ENCODE measurements at regions not wholly inside any gene's neighbourhood (a gene's known extent, or its start where the extent isn't known, plus 50 kb on each side); places are given as distances from the start of the nearest gene placed in this dataset.

DNA sequence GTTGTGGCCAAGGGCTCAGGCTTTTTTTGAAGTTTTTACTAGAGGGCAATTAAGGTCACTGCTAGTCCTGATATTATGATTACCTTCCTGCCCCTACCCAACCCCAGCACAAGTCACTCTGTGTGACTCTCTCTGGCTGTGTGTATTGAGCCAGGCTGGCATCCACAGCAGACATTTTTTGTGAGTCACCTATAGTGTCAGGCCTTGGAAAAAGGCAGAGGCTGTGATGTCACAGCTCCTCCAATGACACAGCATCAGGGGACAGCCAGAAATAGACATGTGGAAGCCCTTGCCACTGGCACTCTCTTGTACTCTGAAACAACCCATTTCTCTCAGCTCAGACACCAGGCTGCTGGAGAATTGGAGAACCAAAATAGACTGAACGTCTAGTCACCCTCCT is 145.4 kb downstream of the NMUR2 start:
- ChIA-PET POLR2A (no interaction called here), CTCF (interaction anchor here (0.6 to 1.6 kb wide), 3 partner anchors 117 to 1706 kb away, joined by 3 to 4 read pairs (median 3); no protein-coding TSS in a partner anchor)
- TF ChIP-seq, protein P1, sequence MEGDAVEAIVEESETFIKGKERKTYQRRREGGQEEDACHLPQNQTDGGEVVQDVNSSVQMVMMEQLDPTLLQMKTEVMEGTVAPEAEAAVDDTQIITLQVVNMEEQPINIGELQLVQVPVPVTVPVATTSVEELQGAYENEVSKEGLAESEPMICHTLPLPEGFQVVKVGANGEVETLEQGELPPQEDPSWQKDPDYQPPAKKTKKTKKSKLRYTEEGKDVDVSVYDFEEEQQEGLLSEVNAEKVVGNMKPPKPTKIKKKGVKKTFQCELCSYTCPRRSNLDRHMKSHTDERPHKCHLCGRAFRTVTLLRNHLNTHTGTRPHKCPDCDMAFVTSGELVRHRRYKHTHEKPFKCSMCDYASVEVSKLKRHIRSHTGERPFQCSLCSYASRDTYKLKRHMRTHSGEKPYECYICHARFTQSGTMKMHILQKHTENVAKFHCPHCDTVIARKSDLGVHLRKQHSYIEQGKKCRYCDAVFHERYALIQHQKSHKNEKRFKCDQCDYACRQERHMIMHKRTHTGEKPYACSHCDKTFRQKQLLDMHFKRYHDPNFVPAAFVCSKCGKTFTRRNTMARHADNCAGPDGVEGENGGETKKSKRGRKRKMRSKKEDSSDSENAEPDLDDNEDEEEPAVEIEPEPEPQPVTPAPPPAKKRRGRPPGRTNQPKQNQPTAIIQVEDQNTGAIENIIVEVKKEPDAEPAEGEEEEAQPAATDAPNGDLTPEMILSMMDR (IDR thresholded peaks at IDR 0.05; ENCODE audit: unreplicated experiment): no peak
- DNase-seq (ENCODE audit: unreplicated experiment): no peak
- H3K27ac Mint-ChIP-seq (ENCODE audit: low read depth, unreplicated experiment): no peak overlapping the region
- no peak overlapping the region for H3K4me3 Mint-ChIP-seq (ENCODE audit: unreplicated experiment)
- intact Hi-C loops (cut with micrococcal nuclease): no loop called here
- H3K27me3 Mint-ChIP-seq (ENCODE audit: insufficient read depth, unreplicated experiment): peaks cover 20% of the 10 kb centered on the region
- H3K4me1 Mint-ChIP-seq (ENCODE audit: insufficient read depth, unreplicated experiment): peaks cover 4% of the 10 kb centered on the region
- no TSS peak for BruUV-seq (replicated peaks)
- H3K36me3 Mint-ChIP-seq (ENCODE audit: insufficient read depth, unreplicated experiment): no peaks in the 10 kb centered on the region
- no peaks in the 10 kb centered on the region for H3K9me3 Mint-ChIP-seq (ENCODE audit: unreplicated experiment)

DNA sequence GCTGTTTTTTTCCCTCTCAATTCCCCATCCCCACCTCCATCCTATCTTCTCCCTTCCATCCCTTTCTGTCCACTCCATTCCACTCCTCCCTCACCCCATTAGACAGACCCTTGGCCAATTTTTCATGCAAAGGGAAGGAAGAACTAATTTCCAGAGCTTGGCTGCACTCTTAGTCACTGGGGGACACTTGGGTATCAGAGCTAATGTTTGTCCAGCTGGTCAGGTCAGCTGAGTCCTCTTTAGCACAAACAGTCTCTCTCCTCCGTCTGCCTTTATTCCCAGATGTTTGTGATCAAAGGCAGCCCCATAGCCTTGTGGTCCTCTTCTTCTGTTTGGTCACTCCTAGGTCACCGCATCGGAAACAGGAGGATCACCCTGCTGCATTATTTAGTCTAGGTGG is 148.5 kb downstream of the NMUR2 start:
- peaks cover under 1% of the 10 kb centered on the region for H3K27me3 Mint-ChIP-seq (ENCODE audit: insufficient read depth, unreplicated experiment)
- TF ChIP-seq, protein P1 (IDR thresholded peaks at IDR 0.05; ENCODE audit: unreplicated experiment): no peak
- POLR2A ChIA-PET: no interaction called here
- no peak overlapping the region for H3K27ac Mint-ChIP-seq (ENCODE audit: low read depth, unreplicated experiment)
- no peak overlapping the region for H3K4me3 Mint-ChIP-seq (ENCODE audit: unreplicated experiment)
- H3K36me3 Mint-ChIP-seq (ENCODE audit: insufficient read depth, unreplicated experiment): no peaks in the 10 kb centered on the region
- no peaks in the 10 kb centered on the region for H3K9me3 Mint-ChIP-seq (ENCODE audit: unreplicated experiment)
- intact Hi-C loops (cut with micrococcal nuclease): no loop called here
- CTCF ChIA-PET: interaction anchor here (0.7 to 0.9 kb wide), 2 partner anchors 92 to 93 kb away, joined by 3 read pairs; no protein-coding TSS in a partner anchor
- H3K4me1 Mint-ChIP-seq (ENCODE audit: insufficient read depth, unreplicated experiment): no peaks in the 10 kb centered on the region
- DNase-seq (ENCODE audit: unreplicated experiment): no peak
- BruUV-seq (replicated peaks): no TSS peak

DNA sequence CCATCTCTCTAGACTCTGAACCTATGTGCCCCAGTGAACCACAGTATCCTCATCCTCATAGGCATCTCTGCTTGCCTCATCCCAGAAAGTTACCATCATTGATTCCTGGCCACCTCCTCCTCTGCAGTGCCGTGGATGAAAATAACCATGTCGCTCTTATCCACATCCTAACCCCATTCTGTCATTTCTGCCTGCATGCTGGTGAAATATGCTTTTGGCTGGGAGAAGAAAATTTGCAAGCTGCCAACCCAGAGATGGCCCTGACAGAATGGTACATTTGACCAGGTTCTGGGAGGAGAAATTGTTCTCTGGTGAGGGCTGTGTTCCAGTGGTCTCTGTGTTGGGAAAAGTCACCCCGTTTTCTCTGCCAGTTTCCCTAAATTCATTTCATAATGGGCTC is 149.7 kb downstream of the NMUR2 start:
- Mint-ChIP-seq H3K27ac (ENCODE audit: low read depth, unreplicated experiment) (no peak overlapping the region), H3K4me1 (ENCODE audit: insufficient read depth, unreplicated experiment) (no peaks in the 10 kb centered on the region), H3K9me3 (ENCODE audit: unreplicated experiment) (no peaks in the 10 kb centered on the region), H3K4me3 (ENCODE audit: unreplicated experiment) (no peak overlapping the region), H3K36me3 (ENCODE audit: insufficient read depth, unreplicated experiment) (no peaks in the 10 kb centered on the region), H3K27me3 (ENCODE audit: insufficient read depth, unreplicated experiment) (no peaks in the 10 kb centered on the region)
- no peak for DNase-seq (ENCODE audit: unreplicated experiment)
- CTCF ChIA-PET: interaction anchor here (1.0 kb wide), 1 partner anchor 12 kb away, joined by 3 read pairs; no protein-coding TSS in a partner anchor
- BruUV-seq (replicated peaks): no TSS peak
- TF ChIP-seq, protein P1 (IDR thresholded peaks at IDR 0.05; ENCODE audit: unreplicated experiment): no peak
- intact Hi-C loops (cut with micrococcal nuclease): no loop called here
- POLR2A ChIA-PET: no interaction called here

DNA sequence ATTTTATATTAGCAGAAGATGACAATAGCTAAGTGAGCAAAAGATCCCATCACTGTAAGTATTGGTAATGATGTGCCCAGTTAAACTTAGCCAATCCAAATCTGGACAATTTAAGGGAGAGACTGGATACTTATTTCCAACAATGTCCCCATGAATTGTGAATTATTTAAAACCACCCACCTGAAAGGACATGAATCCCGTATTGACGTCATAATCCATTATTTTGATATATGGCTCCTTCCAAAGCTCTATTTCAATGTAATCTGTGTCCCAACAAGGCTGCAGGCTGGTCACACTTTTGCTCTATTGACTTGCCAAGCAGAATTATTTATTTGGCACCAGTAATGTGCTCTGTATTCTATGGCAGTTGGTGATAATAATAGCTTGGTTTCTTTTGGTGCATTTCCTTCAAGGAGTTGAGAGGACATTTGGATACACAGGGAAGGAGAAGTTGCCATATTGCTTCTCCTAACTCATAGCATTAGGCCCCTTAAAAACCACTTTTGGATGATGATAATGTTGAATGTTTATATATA is 157.2 kb downstream of the NMUR2 start:
- CTCF ChIA-PET: interaction anchor here (0.8 kb wide), 1 partner anchor 24 kb away, joined by 3 read pairs; no protein-coding TSS in a partner anchor

More for the DNA sequence above, 157.2 kb downstream of the NMUR2 start:
- Mint-ChIP-seq H3K4me1 (ENCODE audit: insufficient read depth, unreplicated experiment) (no peaks in the 10 kb centered on the region), H3K36me3 (ENCODE audit: insufficient read depth, unreplicated experiment) (no peaks in the 10 kb centered on the region), H3K27me3 (ENCODE audit: insufficient read depth, unreplicated experiment) (no peaks in the 10 kb centered on the region), H3K4me3 (ENCODE audit: unreplicated experiment) (no peak overlapping the region), H3K27ac (ENCODE audit: low read depth, unreplicated experiment) (no peak overlapping the region), H3K9me3 (ENCODE audit: unreplicated experiment) (peaks cover 16% of the 10 kb centered on the region)
- BruUV-seq (replicated peaks): no TSS peak
- DNase-seq (ENCODE audit: unreplicated experiment): no peak
- TF ChIP-seq, protein P1 (IDR thresholded peaks at IDR 0.05; ENCODE audit: unreplicated experiment): no peak
- POLR2A ChIA-PET: no interaction called here
- intact Hi-C loops (cut with micrococcal nuclease): no loop called here

Data from MCF 10A (cell line).